MM.1S (cell line): ENCODE measurements at regions not wholly inside any gene's neighbourhood (a gene's known extent, or its start where the extent isn't known, plus 50 kb on each side); places are given as distances from the start of the nearest gene placed in this dataset.

ENCODE experiments used
- EZH2 ChIP-seq: fragments of 300-600 bp; sonication (generic); optimal IDR thresholded peaks from 2 replicates; pipeline ENCODE3; 2017; ENCODE audit warnings: low read depth, mild to moderate bottlenecking, antibody characterized with exemption, low read length, mixed read lengths
- EZH2phosphoT487 ChIP-seq: fragments of 300-600 bp; sonication (generic); IDR thresholded peaks from 2 replicates; pipeline ENCODE4 v1.6.1; 2018; ENCODE audit warnings: antibody characterized with exemption, low read length
- TF ChIP-seq, protein P1 (sequence below): fragments of 300-600 bp; sonication (generic); IDR thresholded peaks from 2 replicates; pipeline ENCODE4 v1.5.1; 2016; ENCODE audit warnings: antibody characterized with exemption, low read length, mixed read lengths

- TF ChIP-seq, protein P1, sequence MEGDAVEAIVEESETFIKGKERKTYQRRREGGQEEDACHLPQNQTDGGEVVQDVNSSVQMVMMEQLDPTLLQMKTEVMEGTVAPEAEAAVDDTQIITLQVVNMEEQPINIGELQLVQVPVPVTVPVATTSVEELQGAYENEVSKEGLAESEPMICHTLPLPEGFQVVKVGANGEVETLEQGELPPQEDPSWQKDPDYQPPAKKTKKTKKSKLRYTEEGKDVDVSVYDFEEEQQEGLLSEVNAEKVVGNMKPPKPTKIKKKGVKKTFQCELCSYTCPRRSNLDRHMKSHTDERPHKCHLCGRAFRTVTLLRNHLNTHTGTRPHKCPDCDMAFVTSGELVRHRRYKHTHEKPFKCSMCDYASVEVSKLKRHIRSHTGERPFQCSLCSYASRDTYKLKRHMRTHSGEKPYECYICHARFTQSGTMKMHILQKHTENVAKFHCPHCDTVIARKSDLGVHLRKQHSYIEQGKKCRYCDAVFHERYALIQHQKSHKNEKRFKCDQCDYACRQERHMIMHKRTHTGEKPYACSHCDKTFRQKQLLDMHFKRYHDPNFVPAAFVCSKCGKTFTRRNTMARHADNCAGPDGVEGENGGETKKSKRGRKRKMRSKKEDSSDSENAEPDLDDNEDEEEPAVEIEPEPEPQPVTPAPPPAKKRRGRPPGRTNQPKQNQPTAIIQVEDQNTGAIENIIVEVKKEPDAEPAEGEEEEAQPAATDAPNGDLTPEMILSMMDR = no peak
- TF ChIP-seq EZH2 (no peak), EZH2phosphoT487 (no peak)
These were observed 326.1 kb upstream of the IRX1 start for GRCh38 chr5:3269395-3270169.
